CD4-positive, alpha-beta T cell (primary cell): ENCODE measurements at regions not wholly inside any gene's neighbourhood (a gene's known extent, or its start where the extent isn't known, plus 50 kb on each side); places are given as distances from the start of the nearest gene placed in this dataset.

Experiments used
- ATAC-seq: fragments of 200-7000 bp; cut with Tn5 transposase; one replicate; pipeline ENCODE4 v1.10.0; 2022; ENCODE audit warnings: mild to moderate bottlenecking; ENCODE audit not compliant: poor library complexity
- CTCF ChIA-PET: fragments of 350-600 bp; sonication (Branson Sonifier 250); formaldehyde crosslinking; loops from one replicate; lab custom pipeline; 2021; ENCODE audit warnings: antibody characterized with exemption, inconsistent platforms; lab: Charles Lee
- POLR2A ChIA-PET: fragments of 350-600 bp; sonication (Branson Sonifier 250); formaldehyde crosslinking; loops from one replicate; lab custom pipeline; 2021; ENCODE audit warnings: antibody characterized with exemption, inconsistent platforms; lab: Charles Lee
- DNase-seq, 14 experiments: peaks; one replicate each; pipeline ENCODE4 v3.0.0-alpha.2; 2013 to 2020; ENCODE audit warnings: mixed read lengths in 2 of 14
- H3K27ac ChIP-seq, 2 donors: one replicate each; pipeline versions ENCODE4 v1.5.1 to v1.7.0; 2013; ENCODE audit warnings: low read length in 2 of 2, low read depth in 1 of 2, mild to moderate bottlenecking in 1 of 2
- H3K27me3 ChIP-seq, 2 experiments: 1 replicate in 1 of 2; 2 replicates in 1 of 2; pipeline versions ENCODE4 v1.6.1 to v1.7.0; 2013; ENCODE audit warnings: low read length in 2 of 2, control low read depth in 1 of 2, mild to moderate bottlenecking in 1 of 2, moderate library complexity in 1 of 2; ENCODE audit not compliant: insufficient read depth in 2 of 2, control insufficient read depth in 1 of 2
- H3K36me3 ChIP-seq: one replicate; pipeline ENCODE4 v1.6.1; 2013; ENCODE audit warnings: low read length, control low read depth; ENCODE audit not compliant: insufficient read depth
- H3K4me1 ChIP-seq: one replicate; pipeline ENCODE4 v1.6.1; 2013; ENCODE audit warnings: low read length, control low read depth; ENCODE audit not compliant: insufficient read depth
- H3K4me3 ChIP-seq: one replicate; pipeline ENCODE4 v1.5.1; 2013; ENCODE audit warnings: mild to moderate bottlenecking, low read length, moderate library complexity
- H3K9me3 ChIP-seq, 2 experiments: 1 replicate in 1 of 2; 2 replicates in 1 of 2; pipeline versions ENCODE4 v1.6.1 to v1.7.0; 2013; ENCODE audit warnings: low read length in 2 of 2, mild to moderate bottlenecking in 2 of 2, control low read depth in 1 of 2, moderate library complexity in 1 of 2; ENCODE audit not compliant: control insufficient read depth in 1 of 2, insufficient read depth in 1 of 2
- H3K27ac Mint-ChIP-seq: one replicate; pipeline ENCODE4 v1.8.0; 2020; ENCODE audit warnings: mixed read lengths
- H3K27me3 Mint-ChIP-seq: one replicate; pipeline ENCODE4 v1.8.0; 2021; ENCODE audit warnings: mixed read lengths
- H3K36me3 Mint-ChIP-seq: one replicate; pipeline ENCODE4 v1.8.0; 2021; ENCODE audit warnings: low read depth, mixed read lengths
- H3K4me1 Mint-ChIP-seq: one replicate; pipeline ENCODE4 v1.8.0; 2021; ENCODE audit warnings: low read depth, mixed read lengths
- H3K4me3 Mint-ChIP-seq: one replicate; pipeline ENCODE4 v1.8.0; 2020; ENCODE audit warnings: mild to moderate bottlenecking, mixed read lengths
- H3K9me3 Mint-ChIP-seq: one replicate; pipeline ENCODE4 v1.8.0; 2020; ENCODE audit warnings: mixed read lengths
- intact Hi-C, 2 experiments: fragments of 100-400 bp; cut with DNase I in 1 of 2; cut with micrococcal nuclease in 1 of 2; formaldehyde crosslinking; loops; one replicate each; pipeline versions ENCODE4 v1.15.1 to v1.9.0; 2023 to 2025; cut with DNase I, micrococcal nuclease
- TF ChIP-seq, protein P1 (sequence below): fragments of 200-600 bp; IDR thresholded peaks from one replicate; pipeline ENCODE4 v1.8.0; 2022; ENCODE audit warnings: antibody characterized with exemption, mild to moderate bottlenecking

DNA sequence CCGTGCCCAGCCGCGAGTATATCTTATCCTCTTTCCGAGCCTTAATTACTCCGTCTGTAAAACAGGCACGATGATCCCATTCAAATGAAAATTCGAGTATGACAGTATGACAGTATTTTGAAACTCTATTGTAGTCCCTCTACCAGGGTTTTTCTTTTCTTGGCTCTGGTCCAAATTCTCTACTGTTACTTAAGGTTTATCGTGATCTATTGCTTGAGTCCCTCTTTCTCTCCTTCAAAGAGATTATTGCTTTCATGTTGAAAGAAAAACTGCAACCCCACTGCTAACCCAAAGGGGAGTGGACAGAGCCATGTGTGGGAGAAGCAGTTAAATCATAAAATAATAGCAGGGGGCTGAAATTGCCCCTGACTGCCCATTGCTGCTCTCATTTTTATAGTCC, 1156.6 kb upstream of the AUTS2 start:
- H3K4me1 Mint-ChIP-seq, result no peaks in the 10 kb centered on the region
- H3K36me3 Mint-ChIP-seq, result no peaks in the 10 kb centered on the region
- Histone ChIP-seq H3K9me3 (peaks cover 0 to 13% of the 10 kb centered on the region in 2 experiments), H3K36me3 (no peaks in the 10 kb centered on the region), H3K27ac (no peak overlapping the region), H3K4me1 (no peaks in the 10 kb centered on the region), H3K4me3 (no peak overlapping the region), H3K27me3 (no peaks in the 10 kb centered on the region)
- peaks cover 16% of the 10 kb centered on the region for H3K9me3 Mint-ChIP-seq
- ATAC-seq (no peak), DNase-seq (no peak)
- ChIA-PET CTCF (no interaction called here), POLR2A (no interaction called here)
- intact Hi-C loops, result no loop called here
- TF ChIP-seq, protein P1, sequence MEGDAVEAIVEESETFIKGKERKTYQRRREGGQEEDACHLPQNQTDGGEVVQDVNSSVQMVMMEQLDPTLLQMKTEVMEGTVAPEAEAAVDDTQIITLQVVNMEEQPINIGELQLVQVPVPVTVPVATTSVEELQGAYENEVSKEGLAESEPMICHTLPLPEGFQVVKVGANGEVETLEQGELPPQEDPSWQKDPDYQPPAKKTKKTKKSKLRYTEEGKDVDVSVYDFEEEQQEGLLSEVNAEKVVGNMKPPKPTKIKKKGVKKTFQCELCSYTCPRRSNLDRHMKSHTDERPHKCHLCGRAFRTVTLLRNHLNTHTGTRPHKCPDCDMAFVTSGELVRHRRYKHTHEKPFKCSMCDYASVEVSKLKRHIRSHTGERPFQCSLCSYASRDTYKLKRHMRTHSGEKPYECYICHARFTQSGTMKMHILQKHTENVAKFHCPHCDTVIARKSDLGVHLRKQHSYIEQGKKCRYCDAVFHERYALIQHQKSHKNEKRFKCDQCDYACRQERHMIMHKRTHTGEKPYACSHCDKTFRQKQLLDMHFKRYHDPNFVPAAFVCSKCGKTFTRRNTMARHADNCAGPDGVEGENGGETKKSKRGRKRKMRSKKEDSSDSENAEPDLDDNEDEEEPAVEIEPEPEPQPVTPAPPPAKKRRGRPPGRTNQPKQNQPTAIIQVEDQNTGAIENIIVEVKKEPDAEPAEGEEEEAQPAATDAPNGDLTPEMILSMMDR, result no peak
- no peaks in the 10 kb centered on the region for H3K27me3 Mint-ChIP-seq
- no peak overlapping the region for H3K27ac Mint-ChIP-seq
- no peak overlapping the region for H3K4me3 Mint-ChIP-seq

DNA sequence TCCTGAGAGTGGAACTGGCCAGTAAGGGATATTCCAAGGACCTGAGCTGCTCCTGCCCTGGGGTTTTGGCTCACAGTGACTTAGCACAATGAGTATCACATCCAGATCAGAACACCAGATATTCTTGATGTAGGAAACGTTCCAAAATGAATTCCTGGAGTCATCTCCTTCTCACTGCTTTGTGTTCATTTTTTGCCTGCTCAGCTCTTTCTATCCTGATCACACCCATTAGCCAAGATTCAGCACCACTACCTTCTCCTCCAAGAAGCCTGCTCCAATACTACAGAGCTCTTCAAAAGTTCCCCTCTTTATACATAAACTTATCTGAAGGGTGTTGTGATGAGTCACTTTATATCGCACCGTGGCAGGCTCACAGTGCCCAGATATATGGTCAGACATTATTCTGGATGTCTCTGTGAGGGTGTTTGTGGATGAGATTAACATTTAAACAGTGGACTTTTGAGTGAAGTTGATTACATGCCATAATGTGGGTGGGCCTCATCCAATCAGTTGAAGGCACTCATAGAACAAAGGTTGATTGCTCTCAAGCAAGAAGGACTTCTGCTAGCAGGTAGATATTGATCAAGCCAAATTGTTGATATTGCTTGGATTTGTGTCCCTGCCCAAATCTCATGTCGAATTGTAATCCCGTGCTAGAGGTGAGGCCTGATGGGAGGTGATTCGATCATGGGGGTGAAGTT, 1155.2 kb upstream of the AUTS2 start:
- TF ChIP-seq, protein P1, result no peak
- Mint-ChIP-seq H3K4me1 (no peaks in the 10 kb centered on the region), H3K27ac (no peak overlapping the region), H3K36me3 (no peaks in the 10 kb centered on the region), H3K9me3 (peaks cover 13% of the 10 kb centered on the region), H3K27me3 (no peaks in the 10 kb centered on the region), H3K4me3 (no peak overlapping the region)
- POLR2A ChIA-PET, result no interaction called here
- H3K9me3 ChIP-seq, result peaks cover 0 to 13% of the 10 kb centered on the region in 2 experiments
- no peak overlapping the region for H3K27ac ChIP-seq
- H3K36me3 ChIP-seq, result no peaks in the 10 kb centered on the region
- intact Hi-C loops, result no loop called here
- no peaks in the 10 kb centered on the region for H3K4me1 ChIP-seq
- H3K4me3 ChIP-seq, result no peak overlapping the region
- CTCF ChIA-PET, result no interaction called here
- H3K27me3 ChIP-seq, result no peaks in the 10 kb centered on the region
- ATAC-seq, result no peak
- no peak for DNase-seq

DNA sequence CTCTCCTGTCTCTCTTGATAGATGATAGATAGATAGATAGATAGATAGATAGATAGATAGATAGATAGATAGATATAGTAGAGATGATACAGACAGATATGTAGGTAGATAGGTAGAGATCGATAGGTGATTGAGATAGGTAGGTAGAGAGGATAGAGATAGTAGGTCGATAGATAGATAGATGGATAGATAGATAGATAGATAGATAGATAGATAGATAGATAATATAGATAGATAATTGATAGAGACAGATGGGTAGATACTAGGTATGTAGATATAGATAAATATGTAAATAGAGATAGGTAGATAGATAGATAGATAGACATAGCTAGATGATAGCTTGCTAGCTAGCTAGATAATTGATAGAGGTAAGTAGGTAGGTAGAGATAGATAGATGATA, 1154.2 kb upstream of the AUTS2 start:
- H3K36me3 ChIP-seq, result no peaks in the 10 kb centered on the region
- Mint-ChIP-seq H3K36me3 (no peaks in the 10 kb centered on the region), H3K4me1 (no peaks in the 10 kb centered on the region), H3K27me3 (no peaks in the 10 kb centered on the region), H3K4me3 (no peak overlapping the region), H3K9me3 (peaks cover 11% of the 10 kb centered on the region), H3K27ac (no peak overlapping the region)
- H3K4me3 ChIP-seq, result no peak overlapping the region
- no peaks in the 10 kb centered on the region for H3K27me3 ChIP-seq
- TF ChIP-seq, protein P1, result no peak
- no peak for DNase-seq
- no peak for ATAC-seq
- ChIA-PET POLR2A (no interaction called here), CTCF (interaction anchor here (0.6 kb wide), 1 partner anchor 9 kb away, joined by 3 read pairs; no protein-coding TSS in a partner anchor)
- H3K27ac ChIP-seq, result no peak overlapping the region
- intact Hi-C loops, result no loop called here
- no peaks in the 10 kb centered on the region for H3K4me1 ChIP-seq
- peaks cover 0 to 12% of the 10 kb centered on the region in 2 experiments for H3K9me3 ChIP-seq
